WTC11 (cell line): ENCODE measurements at regions not wholly inside any gene's neighbourhood (a gene's known extent, or its start where the extent isn't known, plus 50 kb on each side); places are given as distances from the start of the nearest gene placed in this dataset.

Source experiments
- ATAC-seq: fragments of 200-7000 bp; cut with Tn5 transposase; 2 replicates; pipeline ENCODE4 v1.10.0; 2021; ENCODE audit warnings: mild to moderate bottlenecking, moderate library complexity
- CTCF ChIA-PET: fragments of 300-600 bp; sonication (Branson Sonifier 250); formaldehyde crosslinking; loops from one replicate; lab custom pipeline; 2021; ENCODE audit warnings: antibody characterized with exemption; lab: Charles Lee
- POLR2A ChIA-PET: fragments of 350-600 bp; sonication (Branson Sonifier 250); formaldehyde crosslinking; loops from one replicate; lab custom pipeline; 2021; ENCODE audit warnings: antibody characterized with exemption; lab: Charles Lee
- DNase-seq: peaks from one replicate; pipeline ENCODE4 v3.0.0; 2021; ENCODE audit warnings: low spot score
- H3K27ac Mint-ChIP-seq: 2 replicates; pipeline ENCODE4 v1.8.0; 2021; ENCODE audit warnings: mixed read lengths
- H3K27me3 Mint-ChIP-seq: 2 replicates; pipeline ENCODE4 v1.8.0; 2021; ENCODE audit warnings: low read depth, mild to moderate bottlenecking, moderate library complexity, mixed read lengths
- H3K36me3 Mint-ChIP-seq: 2 replicates; pipeline ENCODE4 v1.8.0; 2021; ENCODE audit warnings: mixed read lengths
- H3K4me1 Mint-ChIP-seq: 2 replicates; pipeline ENCODE4 v1.8.0; 2022; ENCODE audit warnings: mixed read lengths
- H3K4me3 Mint-ChIP-seq: 2 replicates; pipeline ENCODE4 v1.8.0; 2021; ENCODE audit warnings: mild to moderate bottlenecking, moderate library complexity, mixed read lengths
- H3K9me3 Mint-ChIP-seq: 2 replicates; pipeline ENCODE4 v1.8.0; 2021; ENCODE audit warnings: mixed read lengths
- ARID4B ChIP-seq: sonication (generic); formaldehyde crosslinking; IDR thresholded peaks from 2 replicates; pipeline ENCODE4 v1.8.0; 2023; ENCODE audit warnings: missing genetic modification reagents, mild to moderate bottlenecking, borderline replicate concordance
- ATF2 ChIP-seq: sonication (generic); formaldehyde crosslinking; IDR thresholded peaks from 2 replicates; pipeline ENCODE4 v1.8.1; 2022; ENCODE audit warnings: low read depth, missing genetic modification reagents, borderline replicate concordance
- ESRRA ChIP-seq: sonication (generic); formaldehyde crosslinking; IDR thresholded peaks from 2 replicates; pipeline ENCODE4 v1.8.1; 2022; ENCODE audit warnings: mild to moderate bottlenecking, missing genetic modification reagents, borderline replicate concordance
- FOXK1 ChIP-seq: sonication (generic); formaldehyde crosslinking; IDR thresholded peaks from 2 replicates; pipeline ENCODE4 v1.8.0; 2022; ENCODE audit warnings: mild to moderate bottlenecking, moderate library complexity, missing genetic modification reagents
- GRHL2 ChIP-seq: fragments of 250-450 bp; sonication (Bioruptor Pico); IDR thresholded peaks from 2 replicates; pipeline ENCODE4 v1.8.0; 2022; ENCODE audit warnings: mild to moderate bottlenecking, moderate library complexity; ENCODE audit not compliant: insufficient replicate concordance, severe bottlenecking
- MYBL2 ChIP-seq: sonication (generic); formaldehyde crosslinking; IDR thresholded peaks from 2 replicates; pipeline ENCODE4 v1.8.1; 2023; ENCODE audit warnings: mild to moderate bottlenecking, moderate library complexity, missing genetic modification reagents
- NFYB ChIP-seq: sonication (generic); formaldehyde crosslinking; conservative IDR thresholded peaks from 2 replicates; pipeline ENCODE4 v1.8.0; 2022; ENCODE audit warnings: low read depth, missing genetic modification reagents
- NR1H2 ChIP-seq: sonication (generic); formaldehyde crosslinking; IDR thresholded peaks from 2 replicates; pipeline ENCODE4 v1.9.0; 2021; ENCODE audit warnings: mild to moderate bottlenecking, moderate library complexity, missing genetic modification reagents
- OVOL2 ChIP-seq: fragments of 250-450 bp; sonication (Bioruptor Pico); IDR thresholded peaks from 2 replicates; pipeline ENCODE4 v1.9.0; 2021; ENCODE audit warnings: mild to moderate bottlenecking, borderline replicate concordance
- RORB ChIP-seq: fragments of 250-450 bp; sonication (Bioruptor Pico); IDR thresholded peaks from 2 replicates; pipeline ENCODE4 v1.9.0; 2021; ENCODE audit warnings: mild to moderate bottlenecking
- SMAD3 ChIP-seq: sonication (generic); formaldehyde crosslinking; IDR thresholded peaks from 2 replicates; pipeline ENCODE4 v1.8.0; 2022; ENCODE audit warnings: missing genetic modification reagents, mild to moderate bottlenecking, borderline replicate concordance
- SOX15 ChIP-seq: fragments of 250-450 bp; sonication (Bioruptor Pico); IDR thresholded peaks from 2 replicates; pipeline ENCODE4 v1.9.0; 2021; ENCODE audit warnings: mild to moderate bottlenecking
- TCF7 ChIP-seq: sonication (generic); formaldehyde crosslinking; IDR thresholded peaks from 2 replicates; pipeline ENCODE4 v1.8.0; 2022; ENCODE audit warnings: mild to moderate bottlenecking, low read depth, missing genetic modification reagents, moderate library complexity
- USF1 ChIP-seq: sonication (generic); formaldehyde crosslinking; IDR thresholded peaks from 2 replicates; pipeline ENCODE4 v1.8.0; 2022; ENCODE audit warnings: mild to moderate bottlenecking, missing genetic modification reagents
- ZBTB21 ChIP-seq: sonication (generic); formaldehyde crosslinking; IDR thresholded peaks from 2 replicates; pipeline ENCODE4 v1.8.1; 2023; ENCODE audit warnings: mild to moderate bottlenecking, missing genetic modification reagents, borderline replicate concordance
- TF ChIP-seq, protein P1 (sequence below): fragments of 250-450 bp; sonication (Bioruptor Pico); IDR thresholded peaks from 2 replicates; pipeline ENCODE4 v1.9.0; 2021; ENCODE audit warnings: mild to moderate bottlenecking
- TF ChIP-seq, protein P2 (sequence below): sonication (generic); formaldehyde crosslinking; conservative IDR thresholded peaks from 2 replicates; pipeline ENCODE4 v1.8.1; 2022; ENCODE audit warnings: mild to moderate bottlenecking, missing genetic modification reagents
- TF ChIP-seq, protein P3 (sequence below): sonication (generic); formaldehyde crosslinking; IDR thresholded peaks from 2 replicates; pipeline ENCODE4 v1.8.1; 2023; ENCODE audit warnings: mild to moderate bottlenecking, missing genetic modification reagents, moderate library complexity
- TF ChIP-seq, protein P4 (sequence below): fragments of 250-450 bp; sonication (Bioruptor Pico); IDR thresholded peaks from 2 replicates; pipeline ENCODE4 v2.1.2; 2022; ENCODE audit warnings: mild to moderate bottlenecking, moderate library complexity
- TF ChIP-seq, protein P5 (sequence below): sonication (generic); formaldehyde crosslinking; IDR thresholded peaks from 2 replicates; pipeline ENCODE4 v1.8.0; 2022; ENCODE audit warnings: mild to moderate bottlenecking, missing genetic modification reagents

- TF ChIP-seq, protein P1, sequence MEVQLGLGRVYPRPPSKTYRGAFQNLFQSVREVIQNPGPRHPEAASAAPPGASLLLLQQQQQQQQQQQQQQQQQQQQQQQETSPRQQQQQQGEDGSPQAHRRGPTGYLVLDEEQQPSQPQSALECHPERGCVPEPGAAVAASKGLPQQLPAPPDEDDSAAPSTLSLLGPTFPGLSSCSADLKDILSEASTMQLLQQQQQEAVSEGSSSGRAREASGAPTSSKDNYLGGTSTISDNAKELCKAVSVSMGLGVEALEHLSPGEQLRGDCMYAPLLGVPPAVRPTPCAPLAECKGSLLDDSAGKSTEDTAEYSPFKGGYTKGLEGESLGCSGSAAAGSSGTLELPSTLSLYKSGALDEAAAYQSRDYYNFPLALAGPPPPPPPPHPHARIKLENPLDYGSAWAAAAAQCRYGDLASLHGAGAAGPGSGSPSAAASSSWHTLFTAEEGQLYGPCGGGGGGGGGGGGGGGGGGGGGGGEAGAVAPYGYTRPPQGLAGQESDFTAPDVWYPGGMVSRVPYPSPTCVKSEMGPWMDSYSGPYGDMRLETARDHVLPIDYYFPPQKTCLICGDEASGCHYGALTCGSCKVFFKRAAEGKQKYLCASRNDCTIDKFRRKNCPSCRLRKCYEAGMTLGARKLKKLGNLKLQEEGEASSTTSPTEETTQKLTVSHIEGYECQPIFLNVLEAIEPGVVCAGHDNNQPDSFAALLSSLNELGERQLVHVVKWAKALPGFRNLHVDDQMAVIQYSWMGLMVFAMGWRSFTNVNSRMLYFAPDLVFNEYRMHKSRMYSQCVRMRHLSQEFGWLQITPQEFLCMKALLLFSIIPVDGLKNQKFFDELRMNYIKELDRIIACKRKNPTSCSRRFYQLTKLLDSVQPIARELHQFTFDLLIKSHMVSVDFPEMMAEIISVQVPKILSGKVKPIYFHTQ (CRISPR knock-in tag), result no peak
- TF ChIP-seq, protein P2, sequence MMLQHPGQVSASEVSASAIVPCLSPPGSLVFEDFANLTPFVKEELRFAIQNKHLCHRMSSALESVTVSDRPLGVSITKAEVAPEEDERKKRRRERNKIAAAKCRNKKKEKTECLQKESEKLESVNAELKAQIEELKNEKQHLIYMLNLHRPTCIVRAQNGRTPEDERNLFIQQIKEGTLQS, result no peak
- TF ChIP-seq GRHL2, result no peak
- TF ChIP-seq USF1, result no peak
- TF ChIP-seq NR1H2 (CRISPR knock-in tag), result no peak
- TF ChIP-seq, protein P3, sequence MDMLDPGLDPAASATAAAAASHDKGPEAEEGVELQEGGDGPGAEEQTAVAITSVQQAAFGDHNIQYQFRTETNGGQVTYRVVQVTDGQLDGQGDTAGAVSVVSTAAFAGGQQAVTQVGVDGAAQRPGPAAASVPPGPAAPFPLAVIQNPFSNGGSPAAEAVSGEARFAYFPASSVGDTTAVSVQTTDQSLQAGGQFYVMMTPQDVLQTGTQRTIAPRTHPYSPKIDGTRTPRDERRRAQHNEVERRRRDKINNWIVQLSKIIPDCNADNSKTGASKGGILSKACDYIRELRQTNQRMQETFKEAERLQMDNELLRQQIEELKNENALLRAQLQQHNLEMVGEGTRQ (CRISPR knock-in tag), result no peak
Measured at GRCh38 chr5:102018690-102019089, 277.4 kb downstream of the SLCO4C1 start (continued).

DNA sequence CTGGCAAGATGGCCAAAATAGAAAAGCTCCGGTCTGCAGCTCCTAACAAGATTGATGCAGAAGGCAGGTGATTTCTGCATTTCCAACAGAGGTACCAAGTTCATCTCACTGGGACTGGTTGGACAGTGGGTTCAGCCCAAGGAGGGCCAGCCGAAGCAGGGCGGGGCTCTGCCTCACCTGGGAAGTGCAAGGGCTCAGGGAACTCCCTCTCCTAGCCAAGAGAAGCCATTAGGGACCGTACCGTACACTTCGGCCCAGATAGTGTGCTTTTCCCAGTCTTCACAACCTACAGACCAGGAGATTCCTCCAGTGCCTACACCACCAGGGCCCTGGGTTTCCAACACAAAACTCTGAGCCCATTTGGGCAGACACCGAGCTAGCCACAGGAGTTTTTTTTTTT lies 277.8 kb downstream of the SLCO4C1 start:
- TF ChIP-seq ARID4B (CRISPR knock-in tag) (no peak), ZBTB21 (CRISPR knock-in tag) (no peak)
- DNase-seq, result no peak
- Mint-ChIP-seq H3K27ac (peak overlapping the region; percentile 14; the same call in 1 of the 2 replicates), H3K4me3 (no peak overlapping the region), H3K9me3 (0 out of 2 replicates have a peak, but pooled peaks cover 3% of the 10 kb centered on the region), H3K27me3 (no peaks in the 10 kb centered on the region; the same call in 1 of the 2 replicates), H3K4me1 (peaks cover 27% of the 10 kb centered on the region), H3K36me3 (no peaks in the 10 kb centered on the region)
- ChIA-PET POLR2A (no interaction called here), CTCF (no interaction called here)
- peak; percentile 24 for ATAC-seq

DNA sequence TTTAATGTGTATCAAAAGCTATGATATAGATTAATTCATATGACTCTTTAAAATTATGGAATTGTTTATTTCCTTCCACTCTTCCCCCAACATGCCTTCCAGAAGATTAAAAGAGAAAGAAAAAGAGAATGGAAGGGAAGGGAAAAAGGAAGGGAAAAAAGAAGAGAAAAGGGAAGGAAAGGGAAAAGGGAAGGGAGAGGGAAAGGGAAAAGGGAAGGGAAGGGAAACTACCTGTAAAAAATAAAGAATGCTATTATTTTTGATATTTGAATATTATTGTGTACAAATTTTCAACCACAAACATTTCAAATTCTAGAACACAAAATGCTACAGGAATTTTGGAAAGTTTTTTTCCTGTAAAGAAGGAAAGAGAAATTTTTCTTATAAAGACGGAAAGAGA lies 281.7 kb downstream of the SLCO4C1 start:
- Mint-ChIP-seq H3K27me3 (no peaks in the 10 kb centered on the region), H3K9me3 (no peaks in the 10 kb centered on the region), H3K27ac (no peak overlapping the region), H3K36me3 (no peaks in the 10 kb centered on the region), H3K4me1 (peaks cover 12% of the 10 kb centered on the region), H3K4me3 (no peak overlapping the region)
- ChIA-PET CTCF (no interaction called here), POLR2A (no interaction called here)
- DNase-seq (no peak), ATAC-seq (no peak)
- TF ChIP-seq RORB (CRISPR knock-in tag), result no peak
- TF ChIP-seq NFYB, result no peak
- no peak for TF ChIP-seq TCF7 (CRISPR knock-in tag)
- no peak for TF ChIP-seq MYBL2
- no peak for TF ChIP-seq ZBTB21 (CRISPR knock-in tag)
- TF ChIP-seq, protein P4, sequence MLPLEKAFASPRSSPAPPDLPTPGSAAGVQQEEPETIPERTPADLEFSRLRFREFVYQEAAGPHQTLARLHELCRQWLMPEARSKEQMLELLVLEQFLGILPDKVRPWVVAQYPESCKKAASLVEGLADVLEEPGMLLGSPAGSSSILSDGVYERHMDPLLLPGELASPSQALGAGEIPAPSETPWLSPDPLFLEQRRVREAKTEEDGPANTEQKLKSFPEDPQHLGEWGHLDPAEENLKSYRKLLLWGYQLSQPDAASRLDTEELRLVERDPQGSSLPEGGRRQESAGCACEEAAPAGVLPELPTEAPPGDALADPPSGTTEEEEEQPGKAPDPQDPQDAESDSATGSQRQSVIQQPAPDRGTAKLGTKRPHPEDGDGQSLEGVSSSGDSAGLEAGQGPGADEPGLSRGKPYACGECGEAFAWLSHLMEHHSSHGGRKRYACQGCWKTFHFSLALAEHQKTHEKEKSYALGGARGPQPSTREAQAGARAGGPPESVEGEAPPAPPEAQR (CRISPR knock-in tag), result no peak
- TF ChIP-seq FOXK1 (CRISPR knock-in tag), result no peak
- no peak for TF ChIP-seq ATF2 (CRISPR knock-in tag)
- TF ChIP-seq SMAD3 (CRISPR knock-in tag), result no peak
- TF ChIP-seq, protein P5, sequence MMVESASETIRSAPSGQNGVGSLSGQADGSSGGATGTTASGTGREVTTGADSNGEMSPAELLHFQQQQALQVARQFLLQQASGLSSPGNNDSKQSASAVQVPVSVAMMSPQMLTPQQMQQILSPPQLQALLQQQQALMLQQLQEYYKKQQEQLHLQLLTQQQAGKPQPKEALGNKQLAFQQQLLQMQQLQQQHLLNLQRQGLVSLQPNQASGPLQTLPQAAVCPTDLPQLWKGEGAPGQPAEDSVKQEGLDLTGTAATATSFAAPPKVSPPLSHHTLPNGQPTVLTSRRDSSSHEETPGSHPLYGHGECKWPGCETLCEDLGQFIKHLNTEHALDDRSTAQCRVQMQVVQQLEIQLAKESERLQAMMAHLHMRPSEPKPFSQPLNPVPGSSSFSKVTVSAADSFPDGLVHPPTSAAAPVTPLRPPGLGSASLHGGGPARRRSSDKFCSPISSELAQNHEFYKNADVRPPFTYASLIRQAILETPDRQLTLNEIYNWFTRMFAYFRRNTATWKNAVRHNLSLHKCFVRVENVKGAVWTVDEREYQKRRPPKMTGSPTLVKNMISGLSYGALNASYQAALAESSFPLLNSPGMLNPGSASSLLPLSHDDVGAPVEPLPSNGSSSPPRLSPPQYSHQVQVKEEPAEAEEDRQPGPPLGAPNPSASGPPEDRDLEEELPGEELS (CRISPR knock-in tag), result no peak
- TF ChIP-seq ESRRA, result no peak
- TF ChIP-seq SOX15 (CRISPR knock-in tag), result no peak
- TF ChIP-seq OVOL2 (CRISPR knock-in tag), result no peak
